OCI-LY3 (cell line): ENCODE measurements at regions not wholly inside any gene's neighbourhood (a gene's known extent, or its start where the extent isn't known, plus 50 kb on each side); places are given as distances from the start of the nearest gene placed in this dataset.

Experiments used
- H2AFZ ChIP-seq: fragments of 200-600, 300-600 bp; shearing (Covaris generic); 2 replicates; pipeline ENCODE4 v1.6.0; 2014; ENCODE audit warnings: antibody characterized with exemption, low read depth, low read length
- H3K27ac ChIP-seq: fragments of 200-600, 300-600 bp; sonication (generic); 2 replicates; pipeline ENCODE4 v1.5.1; 2014; ENCODE audit warnings: mild to moderate bottlenecking, low read length, moderate library complexity, mixed read lengths
- H3K27me3 ChIP-seq: fragments of 200-600, 300-600 bp; sonication (generic); 2 replicates; pipeline ENCODE4 v1.6.1; 2014; ENCODE audit warnings: low read depth, low read length, mixed read lengths
- H3K36me3 ChIP-seq: fragments of 200-600, 300-600 bp; sonication (generic); replicated peaks from 2 replicates; pipeline ENCODE3; 2014; ENCODE audit warnings: low read depth, low read length, mixed read lengths
- H3K4me1 ChIP-seq: fragments of 300-600, 200-600 bp; sonication (generic); 2 replicates; pipeline ENCODE4 v1.6.1; 2014; ENCODE audit warnings: low read length, mixed read lengths
- H3K4me2 ChIP-seq: fragments of 200-600, 300-600 bp; sonication (generic); 2 replicates; pipeline ENCODE4 v1.6.1; 2014; ENCODE audit warnings: low read length, mixed read lengths
- H3K4me3 ChIP-seq: fragments of 300-600, 200-600 bp; sonication (generic); 2 replicates; pipeline ENCODE4 v1.5.1; 2014; ENCODE audit warnings: antibody characterized with exemption, mild to moderate bottlenecking, low read length, moderate library complexity
- H3K79me2 ChIP-seq: fragments of 300-600, 200-600 bp; shearing (Covaris generic); 2 replicates; pipeline ENCODE4 v1.6.1; 2014; ENCODE audit warnings: mild to moderate bottlenecking, low read length, mixed read lengths
- H3K9ac ChIP-seq: fragments of 300-600, 200-600 bp; shearing (Covaris generic); 2 replicates; pipeline ENCODE4 v1.6.0; 2014; ENCODE audit warnings: mild to moderate bottlenecking, low read length, moderate library complexity
- H3K9me3 ChIP-seq: fragments of 200-600, 300-600 bp; shearing (Covaris generic); 2 replicates; pipeline ENCODE4 v1.6.1; 2014; ENCODE audit warnings: low read length, mixed read lengths; ENCODE audit not compliant: insufficient read depth
- H4K20me1 ChIP-seq: fragments of 200-600, 300-600 bp; sonication (generic); 2 replicates; pipeline ENCODE4 v1.6.1; 2016; ENCODE audit warnings: low read length, mixed read lengths; ENCODE audit not compliant: insufficient read depth
- CTCF ChIP-seq: fragments of 200-600, 300-600 bp; sonication (generic); IDR thresholded peaks from 2 replicates; pipeline ENCODE4 v1.5.1; 2014; ENCODE audit warnings: antibody characterized with exemption, low read length, low read depth
- EZH2phosphoT487 ChIP-seq: fragments of 200-600 bp; shearing (Covaris generic); IDR thresholded peaks from 2 replicates; pipeline ENCODE4 v1.6.1; 2018; ENCODE audit warnings: antibody characterized with exemption, mixed run types, low read depth

- Histone ChIP-seq H3K4me3 (no peak overlapping the region), H3K79me2 (no peaks in the 10 kb centered on the region), H3K36me3 (no peaks in the 10 kb centered on the region), H2AFZ (no peak overlapping the region), H3K9ac (no peak overlapping the region), H3K4me1 (no peaks in the 10 kb centered on the region), H3K9me3 (no peaks in the 10 kb centered on the region), H3K4me2 (no peak overlapping the region), H4K20me1 (no peaks in the 10 kb centered on the region), H3K27me3 (peaks cover under 1% of the 10 kb centered on the region; the same call in 1 of the 2 replicates), H3K27ac (no peak overlapping the region)
- no peak for TF ChIP-seq CTCF
- no peak for TF ChIP-seq EZH2phosphoT487
Observed at GRCh38 chr5:167898361-167899042, 392.9 kb upstream of the WWC1 start.

DNA sequence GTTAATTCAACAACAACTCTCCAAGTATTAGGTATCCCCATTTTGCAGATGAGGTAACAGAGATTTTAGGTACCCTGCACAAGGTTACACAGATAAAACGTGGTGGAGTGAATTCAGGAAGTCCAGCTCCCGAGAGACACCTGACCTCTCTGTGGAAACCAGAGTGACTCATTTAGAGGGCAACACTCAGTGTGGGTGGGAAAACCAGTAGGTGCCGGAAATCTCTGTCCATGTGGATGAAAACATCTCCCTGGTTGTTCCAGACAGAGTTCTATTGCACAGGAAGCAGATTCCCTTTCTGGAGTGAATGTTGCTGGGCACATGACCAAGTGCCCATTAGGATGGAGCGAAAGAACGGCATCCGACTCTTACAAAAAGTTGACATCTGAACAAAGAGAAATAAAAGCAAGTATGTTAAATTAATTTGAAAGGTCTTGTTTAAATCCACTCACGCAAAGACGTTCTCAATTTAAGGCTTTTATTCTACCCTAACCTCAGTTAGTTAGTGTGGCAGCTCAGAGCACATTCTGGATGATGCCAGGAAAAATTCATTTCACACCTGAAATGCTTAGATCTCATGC, 391.9 kb upstream of the WWC1 start:
- Histone ChIP-seq H3K36me3 (no peaks in the 10 kb centered on the region), H3K9me3 (no peaks in the 10 kb centered on the region), H4K20me1 (no peaks in the 10 kb centered on the region), H3K27me3 (peaks cover 7% of the 10 kb centered on the region; the same call in 1 of the 2 replicates), H3K9ac (no peak overlapping the region), H3K4me3 (no peak overlapping the region), H2AFZ (no peak overlapping the region), H3K27ac (no peak overlapping the region), H3K79me2 (no peaks in the 10 kb centered on the region), H3K4me1 (no peaks in the 10 kb centered on the region), H3K4me2 (no peak overlapping the region)
- TF ChIP-seq EZH2phosphoT487 (no peak), CTCF (no peak)

DNA sequence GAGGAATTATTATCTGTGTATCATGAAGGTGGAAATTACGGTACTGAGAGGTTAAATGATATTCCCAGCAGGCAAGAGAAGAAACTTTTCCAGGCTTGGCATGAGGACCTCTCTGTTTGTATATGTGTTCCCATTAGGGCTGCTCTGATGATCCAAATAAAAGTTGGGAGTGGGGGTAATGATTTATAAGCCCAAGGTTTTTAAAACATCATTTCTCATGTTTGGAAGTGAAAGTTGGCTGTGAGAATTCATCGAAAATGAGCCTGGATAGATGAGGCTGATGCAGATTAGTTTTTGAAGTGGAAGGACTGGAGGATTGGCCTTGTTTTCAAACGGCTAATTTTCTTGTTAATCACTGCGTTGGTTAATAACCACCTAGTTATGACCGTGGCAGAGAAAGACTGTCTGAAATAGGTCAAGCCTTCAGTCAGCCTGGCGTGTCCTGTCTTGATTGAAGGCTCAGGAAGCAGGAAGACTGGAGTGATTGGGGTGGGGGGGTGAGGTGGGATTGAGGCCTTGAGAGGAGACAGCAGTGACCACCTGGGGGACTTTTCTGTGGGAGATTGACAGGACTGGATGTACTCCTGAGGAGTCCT, 391.0 kb upstream of the WWC1 start:
- H3K36me3 ChIP-seq, result no peaks in the 10 kb centered on the region
- H3K27me3 ChIP-seq, result peaks cover 7% of the 10 kb centered on the region; the same call in 1 of the 2 replicates
- H3K27ac ChIP-seq, result no peak overlapping the region
- TF ChIP-seq EZH2phosphoT487, result no peak
- no peak for TF ChIP-seq CTCF
- no peaks in the 10 kb centered on the region for H3K4me1 ChIP-seq
- no peak overlapping the region for H2AFZ ChIP-seq
- no peak overlapping the region for H3K4me2 ChIP-seq
- H4K20me1 ChIP-seq, result no peaks in the 10 kb centered on the region
- H3K9me3 ChIP-seq, result no peaks in the 10 kb centered on the region
- H3K4me3 ChIP-seq, result no peak overlapping the region
- H3K9ac ChIP-seq, result no peak overlapping the region
- H3K79me2 ChIP-seq, result no peaks in the 10 kb centered on the region

DNA sequence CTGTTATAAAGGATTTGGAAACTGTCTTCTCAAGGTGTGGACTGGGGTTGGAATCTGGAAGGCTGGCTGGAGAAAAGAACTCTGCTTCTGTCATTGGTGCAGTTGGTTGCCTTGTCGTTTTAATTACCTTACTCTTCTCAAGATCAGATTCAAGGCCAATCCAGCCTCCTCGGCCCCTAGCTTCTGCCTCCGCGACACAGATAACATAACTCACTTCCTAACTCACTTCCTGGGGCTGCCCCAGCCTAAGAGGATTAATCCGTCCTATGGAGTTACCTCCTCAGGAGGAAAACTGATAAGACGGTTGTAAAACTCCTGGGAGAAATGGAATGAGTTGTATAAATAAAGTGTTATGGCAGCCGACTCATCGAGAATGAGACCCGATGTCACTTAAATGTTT, 389.1 kb upstream of the WWC1 start:
- no peak overlapping the region for H3K4me2 ChIP-seq
- H3K27me3 ChIP-seq, result peaks cover 7% of the 10 kb centered on the region; the same call in 1 of the 2 replicates
- H3K27ac ChIP-seq, result no peak overlapping the region
- H4K20me1 ChIP-seq, result no peaks in the 10 kb centered on the region
- no peaks in the 10 kb centered on the region for H3K9me3 ChIP-seq
- TF ChIP-seq EZH2phosphoT487 (no peak), CTCF (no peak)
- H3K4me3 ChIP-seq, result no peak overlapping the region
- H3K36me3 ChIP-seq, result no peaks in the 10 kb centered on the region
- no peaks in the 10 kb centered on the region for H3K4me1 ChIP-seq
- no peak overlapping the region for H3K9ac ChIP-seq
- H2AFZ ChIP-seq, result no peak overlapping the region
- no peaks in the 10 kb centered on the region for H3K79me2 ChIP-seq
